Femur (tissue), 1 donor: ENCODE measurements at regions not wholly inside any gene's neighbourhood (a gene's known extent, or its start where the extent isn't known, plus 50 kb on each side); places are given as distances from the start of the nearest gene placed in this dataset.
"Not testable (repeated sequence)": the region's sequence is repeated elsewhere in the genome, so short reads cannot be mapped to it uniquely, and the experiment has no call there.

ENCODE experiments used
- DNase-seq: peaks from one replicate; pipeline ENCODE4 v3.0.0-alpha.2; 2017

DNA sequence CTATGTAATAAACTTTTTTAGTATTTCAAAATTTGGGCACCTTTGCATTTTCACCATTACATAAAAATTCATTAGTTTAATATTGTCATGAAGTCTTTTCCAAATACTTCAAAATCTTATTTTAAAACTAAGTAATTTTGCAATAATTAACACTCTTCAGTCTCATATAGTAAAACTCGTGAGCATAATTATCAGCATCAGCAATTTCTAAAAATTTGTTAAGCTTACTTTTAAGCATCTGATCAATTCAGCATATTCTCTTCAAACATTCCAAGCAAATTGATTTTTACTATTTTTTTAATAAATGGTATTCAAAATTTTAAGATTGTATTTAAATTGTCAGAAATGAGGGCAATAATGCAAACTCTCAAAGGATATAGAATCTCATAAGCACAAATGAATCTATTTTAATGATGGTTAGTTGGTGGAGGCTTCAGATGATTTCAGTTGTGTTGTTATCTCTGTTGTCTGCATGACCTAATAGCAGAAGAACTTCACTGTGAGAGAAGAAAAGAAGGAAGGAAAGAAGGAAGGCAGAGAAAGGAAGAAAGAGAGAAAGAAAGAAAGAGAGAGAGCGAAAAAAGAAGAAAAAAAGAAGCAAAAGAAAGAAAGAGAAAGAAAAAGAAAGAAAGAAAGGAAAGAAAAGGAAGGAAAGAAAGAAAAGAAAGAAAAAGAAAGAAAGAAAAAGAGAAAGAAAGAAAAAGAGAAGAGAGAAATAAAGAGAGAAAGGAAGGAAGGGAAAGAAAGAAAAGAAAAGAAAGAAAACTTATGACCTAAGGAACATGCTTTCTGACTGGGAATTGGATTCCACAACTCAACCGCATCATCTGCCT lies 860.5 kb downstream of the NCAM2 start:
- DNase-seq = no peak

GRCh38 chr21:21860888-21861287 lies 862.7 kb downstream of the NCAM2 start:
- no peak for DNase-seq

- no peak for DNase-seq
Observed at GRCh38 chr21:21864321-21864840, 866.2 kb downstream of the NCAM2 start.

- no peak for DNase-seq
Observed at GRCh38 chr21:21897275-21897883, 899.2 kb downstream of the NCAM2 start.

GRCh38 chr21:21898801-21899200 lies 900.6 kb downstream of the NCAM2 start:
- no peak for DNase-seq

DNA sequence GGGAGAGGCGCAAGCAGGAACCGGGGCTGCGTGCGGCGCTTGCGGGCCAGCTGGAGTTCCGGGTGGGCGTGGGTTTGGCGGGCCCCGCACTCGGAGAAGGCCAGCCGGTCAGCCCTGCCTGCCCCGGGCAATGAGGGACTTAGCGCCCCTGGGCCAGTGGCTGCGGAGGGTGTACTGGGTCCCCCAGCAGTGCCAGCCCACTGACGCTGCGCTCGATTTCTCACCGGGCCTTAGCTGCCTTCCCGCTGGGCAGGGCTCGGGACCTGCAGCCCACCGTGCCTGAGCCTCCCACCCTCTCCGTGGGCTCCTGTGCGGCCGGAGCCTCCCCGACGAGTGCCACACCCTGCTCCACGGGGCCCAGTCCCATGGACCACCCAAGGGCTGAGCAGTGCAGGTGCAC lies 904.2 kb downstream of the NCAM2 start:
- not testable (repeated sequence) for DNase-seq

GRCh38 chr21:21907271-21907670 lies 909.1 kb downstream of the NCAM2 start:
- no peak for DNase-seq

- no peak for DNase-seq
Observed at GRCh38 chr21:21915816-21916215, 917.6 kb downstream of the NCAM2 start.

- no peak for DNase-seq
Observed at GRCh38 chr21:21921410-21922232, 923.4 kb downstream of the NCAM2 start.

- DNase-seq = no peak
Observed at GRCh38 chr21:21929226-21929625, 931.0 kb downstream of the NCAM2 start.

GRCh38 chr21:21929789-21930188 lies 931.6 kb downstream of the NCAM2 start:
- no peak for DNase-seq

- no peak for DNase-seq
Observed at GRCh38 chr21:21952566-21952965, 954.4 kb downstream of the NCAM2 start.

DNA sequence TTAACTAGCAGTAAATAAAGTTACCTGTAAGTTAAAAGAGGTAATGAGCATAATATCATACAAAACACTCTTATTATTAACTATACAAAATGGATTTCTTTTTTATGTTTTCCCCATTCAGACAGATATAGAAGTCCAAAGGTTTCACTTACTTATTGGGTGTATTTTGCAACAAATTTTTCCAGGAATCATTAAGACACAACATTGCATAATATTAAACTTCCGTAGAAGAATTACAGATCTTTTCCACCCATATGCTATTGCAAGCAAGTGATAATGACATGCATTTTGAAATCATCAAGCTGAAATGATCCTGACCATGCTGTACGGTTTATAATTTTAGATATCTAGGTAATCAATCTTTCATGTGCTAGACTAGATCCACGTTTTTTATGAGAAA lies 957.0 kb downstream of the NCAM2 start:
- no peak for DNase-seq

DNA sequence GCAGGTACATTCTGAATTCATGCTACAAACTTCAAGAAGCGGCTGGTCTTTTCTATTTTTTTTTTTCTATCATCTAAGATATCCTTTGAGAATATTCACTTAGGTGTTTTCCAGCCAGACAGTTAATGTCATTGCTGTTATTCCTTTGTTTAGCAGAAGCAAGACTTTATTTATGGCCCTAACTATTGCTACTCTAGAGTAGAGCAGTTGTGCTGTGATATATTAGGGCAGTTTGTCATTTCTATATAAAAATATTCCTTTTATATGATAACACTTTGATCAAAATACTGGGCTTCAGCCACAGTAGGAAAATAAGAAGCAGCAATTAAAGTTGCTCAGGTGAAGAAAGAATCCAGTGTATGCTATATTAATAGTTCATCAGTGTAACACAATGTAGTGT lies 959.3 kb downstream of the NCAM2 start:
- DNase-seq = no peak

GRCh38 chr21:21963911-21964310 lies 965.7 kb downstream of the NCAM2 start:
- no peak for DNase-seq

DNA sequence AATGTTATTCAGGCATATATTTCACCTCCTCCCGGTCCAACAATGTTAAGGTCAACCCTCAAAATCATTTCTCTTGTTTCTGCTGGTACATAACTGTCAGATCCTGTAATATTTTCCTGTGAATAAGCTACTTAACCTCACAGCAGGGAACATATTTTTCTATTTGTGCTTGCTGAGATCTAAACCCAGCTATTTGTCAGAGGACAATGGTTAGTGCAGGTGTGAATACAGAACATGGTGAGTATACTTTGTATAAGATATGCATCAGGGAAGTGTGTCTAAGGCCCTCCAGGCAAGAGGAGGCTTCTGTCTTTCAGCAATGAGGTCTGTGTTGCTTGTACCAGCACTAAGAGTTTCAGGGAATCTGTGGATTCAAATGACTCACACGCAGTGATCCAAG lies 970.6 kb downstream of the NCAM2 start:
- no peak for DNase-seq

- no peak for DNase-seq
Observed at GRCh38 chr21:21969211-21969610, 971.0 kb downstream of the NCAM2 start.

DNA sequence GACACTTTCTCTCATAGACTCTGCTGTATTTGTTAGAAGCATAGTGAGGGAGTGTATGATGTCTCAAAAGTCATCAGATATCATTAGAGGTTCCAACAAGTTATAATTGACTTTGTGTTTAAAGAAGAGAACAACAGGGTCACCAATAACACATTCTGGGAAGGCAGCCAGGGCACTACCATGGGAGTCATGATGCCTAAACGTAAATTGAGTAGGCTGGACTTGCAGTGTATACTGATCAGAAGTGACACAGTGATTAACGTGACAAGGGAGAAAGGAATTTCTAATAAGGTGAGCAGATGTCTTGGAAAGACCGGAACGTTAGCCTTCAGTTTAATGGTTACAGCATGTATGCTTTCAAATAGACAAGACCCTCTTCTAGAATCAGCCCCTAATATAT lies 973.2 kb downstream of the NCAM2 start:
- peak; percentile 19 for DNase-seq

- DNase-seq = no peak
Observed at GRCh38 chr21:21973806-21974205, 975.6 kb downstream of the NCAM2 start.

DNA sequence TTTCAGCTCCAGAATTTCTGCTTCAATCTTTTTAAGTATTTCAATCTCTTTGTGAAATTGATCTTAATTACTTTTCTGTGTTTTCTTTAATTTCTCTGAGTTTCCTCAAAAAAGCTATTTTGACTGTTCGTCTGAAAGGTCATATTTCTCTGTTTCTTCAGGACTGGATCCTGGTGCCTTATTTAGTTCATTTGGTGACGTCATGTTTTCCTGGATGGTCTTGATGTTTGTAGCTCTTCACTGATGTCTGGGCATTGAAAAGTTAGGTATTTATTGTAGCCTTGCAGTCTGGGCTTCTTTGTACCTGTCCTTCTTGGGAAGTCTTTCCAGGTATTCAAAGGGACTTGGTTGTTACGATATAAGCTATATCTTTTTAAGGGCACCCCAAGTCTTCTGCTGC lies 998.7 kb downstream of the NCAM2 start:
- no peak for DNase-seq

- no peak for DNase-seq
Observed at GRCh38 chr21:21997390-21998333, 999.5 kb downstream of the NCAM2 start.

DNA sequence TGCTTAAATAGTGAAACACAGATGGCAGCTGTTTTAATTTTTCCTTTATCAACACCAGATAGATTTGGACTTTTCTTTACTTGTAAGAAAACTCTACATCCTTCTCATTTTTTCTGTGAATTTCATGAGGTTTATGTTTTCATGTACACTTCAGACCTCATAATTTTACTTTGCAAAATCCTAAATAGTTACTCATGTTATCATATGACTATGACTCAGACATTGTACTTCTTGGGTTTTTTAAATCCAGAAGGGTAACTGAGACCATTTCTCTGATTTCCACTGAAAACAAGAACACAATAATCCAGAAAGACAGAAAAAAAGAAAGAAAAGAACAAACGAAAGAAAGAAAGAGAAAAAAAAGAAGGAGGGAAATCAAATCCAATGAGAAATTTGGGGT lies 1021.6 kb downstream of the NCAM2 start:
- DNase-seq = no peak
